ENCODE measurements at regions not wholly inside any gene's neighbourhood (a gene's known extent, or its start where the extent isn't known, plus 50 kb on each side); places are given as distances from the start of the nearest gene placed in this dataset.

- Histone ChIP-seq H3K27me3 (ENCODE audit: control insufficient read depth, insufficient read depth, low read length) (no peaks in the 10 kb centered on the region), H3K36me3 (ENCODE audit: control insufficient read depth, insufficient read depth, low read length) (no peaks in the 10 kb centered on the region), H3K4me1 (ENCODE audit: control insufficient read depth, insufficient read depth, low read length) (no peaks in the 10 kb centered on the region), H3K27ac (ENCODE audit: low read depth, low read length) (no peak overlapping the region), H3K4me3 (ENCODE audit: low read depth, low read length) (no peak overlapping the region), H3K9me3 (ENCODE audit: control insufficient read depth, insufficient read depth, low read length) (no peaks in the 10 kb centered on the region)
- WGBS (ENCODE audit: insufficient coverage): no CpG with 5 or more reads among the region's 4 CpGs
- no peak for DNase-seq (ENCODE audit: low read depth in 4 of 6, low spot score in 6 of 6)
Observed at GRCh38 chr6:147974376-147974775, 368.3 kb upstream of the SASH1 start.

- Histone ChIP-seq H3K27me3 (ENCODE audit: control insufficient read depth, insufficient read depth, low read length) (no peaks in the 10 kb centered on the region), H3K4me1 (ENCODE audit: control insufficient read depth, insufficient read depth, low read length) (no peaks in the 10 kb centered on the region), H3K27ac (ENCODE audit: low read depth, low read length) (no peak overlapping the region), H3K36me3 (ENCODE audit: control insufficient read depth, insufficient read depth, low read length) (no peaks in the 10 kb centered on the region), H3K9me3 (ENCODE audit: control insufficient read depth, insufficient read depth, low read length) (no peaks in the 10 kb centered on the region), H3K4me3 (ENCODE audit: low read depth, low read length) (no peak overlapping the region)
- no peak for DNase-seq (ENCODE audit: low read depth in 4 of 6, low spot score in 6 of 6)
- WGBS (ENCODE audit: insufficient coverage): 50% methylated on average over 1 of the region's 5 CpGs
Observed at GRCh38 chr6:147977851-147978465, 364.7 kb upstream of the SASH1 start.

- no peaks in the 10 kb centered on the region for H3K27me3 ChIP-seq (ENCODE audit: control insufficient read depth, insufficient read depth, low read length)
- H3K9me3 ChIP-seq (ENCODE audit: control insufficient read depth, insufficient read depth, low read length): no peaks in the 10 kb centered on the region
- WGBS (ENCODE audit: insufficient coverage): no CpG with 5 or more reads among the region's 2 CpGs
- H3K36me3 ChIP-seq (ENCODE audit: control insufficient read depth, insufficient read depth, low read length): no peaks in the 10 kb centered on the region
- no peak overlapping the region for H3K27ac ChIP-seq (ENCODE audit: low read depth, low read length)
- H3K4me1 ChIP-seq (ENCODE audit: control insufficient read depth, insufficient read depth, low read length): peaks cover 3% of the 10 kb centered on the region
- H3K4me3 ChIP-seq (ENCODE audit: low read depth, low read length): no peak overlapping the region
- DNase-seq (ENCODE audit: low read depth in 4 of 6, low spot score in 6 of 6): no peak
Observed at GRCh38 chr6:147979966-147980365, 362.7 kb upstream of the SASH1 start.

GRCh38 chr6:147983581-147984366, 358.9 kb upstream of the SASH1 start:
- H3K4me3 ChIP-seq (ENCODE audit: low read depth, low read length): peak overlapping the region; percentile 10
- WGBS (ENCODE audit: insufficient coverage): 25% methylated on average over 1 of the region's 6 CpGs
- no peaks in the 10 kb centered on the region for H3K9me3 ChIP-seq (ENCODE audit: control insufficient read depth, insufficient read depth, low read length)
- H3K36me3 ChIP-seq (ENCODE audit: control insufficient read depth, insufficient read depth, low read length): no peaks in the 10 kb centered on the region
- H3K27me3 ChIP-seq (ENCODE audit: control insufficient read depth, insufficient read depth, low read length): no peaks in the 10 kb centered on the region
- peak overlapping the region; percentile 19 for H3K27ac ChIP-seq (ENCODE audit: low read depth, low read length)
- peaks cover 9% of the 10 kb centered on the region for H3K4me1 ChIP-seq (ENCODE audit: control insufficient read depth, insufficient read depth, low read length)
- peak in 4 of 6 donors; percentile 18 to 84 (median 53) for DNase-seq (ENCODE audit: low read depth in 4 of 6, low spot score in 6 of 6)

GRCh38 chr6:147986846-147987245, 355.8 kb upstream of the SASH1 start:
- Histone ChIP-seq H3K4me3 (ENCODE audit: low read depth, low read length) (no peak overlapping the region), H3K27ac (ENCODE audit: low read depth, low read length) (no peak overlapping the region), H3K9me3 (ENCODE audit: control insufficient read depth, insufficient read depth, low read length) (no peaks in the 10 kb centered on the region), H3K36me3 (ENCODE audit: control insufficient read depth, insufficient read depth, low read length) (no peaks in the 10 kb centered on the region), H3K4me1 (ENCODE audit: control insufficient read depth, insufficient read depth, low read length) (peaks cover 9% of the 10 kb centered on the region), H3K27me3 (ENCODE audit: control insufficient read depth, insufficient read depth, low read length) (no peaks in the 10 kb centered on the region)
- no CpG with 5 or more reads among the region's 3 CpGs for WGBS (ENCODE audit: insufficient coverage)
- DNase-seq (ENCODE audit: low read depth in 4 of 6, low spot score in 6 of 6): peak in 2 of 6 donors; percentile 47 to 69

GRCh38 chr6:147990159-147990558, 352.5 kb upstream of the SASH1 start:
- no peak overlapping the region for H3K4me3 ChIP-seq (ENCODE audit: low read depth, low read length)
- 100% methylated on average over 2 of the region's 2 CpGs for WGBS (ENCODE audit: insufficient coverage)
- no peaks in the 10 kb centered on the region for H3K9me3 ChIP-seq (ENCODE audit: control insufficient read depth, insufficient read depth, low read length)
- no peak overlapping the region for H3K27ac ChIP-seq (ENCODE audit: low read depth, low read length)
- H3K36me3 ChIP-seq (ENCODE audit: control insufficient read depth, insufficient read depth, low read length): no peaks in the 10 kb centered on the region
- no peak for DNase-seq (ENCODE audit: low read depth in 4 of 6, low spot score in 6 of 6)
- peaks cover 4% of the 10 kb centered on the region for H3K4me1 ChIP-seq (ENCODE audit: control insufficient read depth, insufficient read depth, low read length)
- no peaks in the 10 kb centered on the region for H3K27me3 ChIP-seq (ENCODE audit: control insufficient read depth, insufficient read depth, low read length)

GRCh38 chr6:147991961-147992360, 350.7 kb upstream of the SASH1 start:
- no peak for DNase-seq (ENCODE audit: low read depth in 4 of 6, low spot score in 6 of 6)
- H3K27ac ChIP-seq (ENCODE audit: low read depth, low read length): no peak overlapping the region
- H3K9me3 ChIP-seq (ENCODE audit: control insufficient read depth, insufficient read depth, low read length): no peaks in the 10 kb centered on the region
- no peak overlapping the region for H3K4me3 ChIP-seq (ENCODE audit: low read depth, low read length)
- no peaks in the 10 kb centered on the region for H3K27me3 ChIP-seq (ENCODE audit: control insufficient read depth, insufficient read depth, low read length)
- WGBS (ENCODE audit: insufficient coverage): 63% methylated on average over 2 of the region's 3 CpGs
- no peaks in the 10 kb centered on the region for H3K4me1 ChIP-seq (ENCODE audit: control insufficient read depth, insufficient read depth, low read length)
- no peaks in the 10 kb centered on the region for H3K36me3 ChIP-seq (ENCODE audit: control insufficient read depth, insufficient read depth, low read length)

- DNase-seq (ENCODE audit: low read depth in 4 of 6, low spot score in 6 of 6): no peak
- no peaks in the 10 kb centered on the region for H3K36me3 ChIP-seq (ENCODE audit: control insufficient read depth, insufficient read depth, low read length)
Observed at GRCh38 chr6:147999001-147999540, 343.6 kb upstream of the SASH1 start.

GRCh38 chr6:148001844-148002642, 340.6 kb upstream of the SASH1 start:
- H3K36me3 ChIP-seq (ENCODE audit: control insufficient read depth, insufficient read depth, low read length): no peaks in the 10 kb centered on the region
- H3K9me3 ChIP-seq (ENCODE audit: control insufficient read depth, insufficient read depth, low read length): no peaks in the 10 kb centered on the region
- no peak overlapping the region for H3K27ac ChIP-seq (ENCODE audit: low read depth, low read length)
- H3K4me3 ChIP-seq (ENCODE audit: low read depth, low read length): no peak overlapping the region
- H3K27me3 ChIP-seq (ENCODE audit: control insufficient read depth, insufficient read depth, low read length): no peaks in the 10 kb centered on the region
- no peaks in the 10 kb centered on the region for H3K4me1 ChIP-seq (ENCODE audit: control insufficient read depth, insufficient read depth, low read length)
- no CpG with 5 or more reads among the region's 7 CpGs for WGBS (ENCODE audit: insufficient coverage)
- peak in 1 of 6 donors; percentile 58 for DNase-seq (ENCODE audit: low read depth in 4 of 6, low spot score in 6 of 6)

More at GRCh38 chr6:147999001-147999540, 343.6 kb upstream of the SASH1 start:
- no peak overlapping the region for H3K4me3 ChIP-seq (ENCODE audit: low read depth, low read length)
- H3K27ac ChIP-seq (ENCODE audit: low read depth, low read length): no peak overlapping the region
- H3K27me3 ChIP-seq (ENCODE audit: control insufficient read depth, insufficient read depth, low read length): no peaks in the 10 kb centered on the region
- H3K9me3 ChIP-seq (ENCODE audit: control insufficient read depth, insufficient read depth, low read length): no peaks in the 10 kb centered on the region
- no peaks in the 10 kb centered on the region for H3K4me1 ChIP-seq (ENCODE audit: control insufficient read depth, insufficient read depth, low read length)
